ENCODE measurements at regions not wholly inside any gene's neighbourhood (a gene's known extent, or its start where the extent isn't known, plus 50 kb on each side); places are given as distances from the start of the nearest gene placed in this dataset.

DNA sequence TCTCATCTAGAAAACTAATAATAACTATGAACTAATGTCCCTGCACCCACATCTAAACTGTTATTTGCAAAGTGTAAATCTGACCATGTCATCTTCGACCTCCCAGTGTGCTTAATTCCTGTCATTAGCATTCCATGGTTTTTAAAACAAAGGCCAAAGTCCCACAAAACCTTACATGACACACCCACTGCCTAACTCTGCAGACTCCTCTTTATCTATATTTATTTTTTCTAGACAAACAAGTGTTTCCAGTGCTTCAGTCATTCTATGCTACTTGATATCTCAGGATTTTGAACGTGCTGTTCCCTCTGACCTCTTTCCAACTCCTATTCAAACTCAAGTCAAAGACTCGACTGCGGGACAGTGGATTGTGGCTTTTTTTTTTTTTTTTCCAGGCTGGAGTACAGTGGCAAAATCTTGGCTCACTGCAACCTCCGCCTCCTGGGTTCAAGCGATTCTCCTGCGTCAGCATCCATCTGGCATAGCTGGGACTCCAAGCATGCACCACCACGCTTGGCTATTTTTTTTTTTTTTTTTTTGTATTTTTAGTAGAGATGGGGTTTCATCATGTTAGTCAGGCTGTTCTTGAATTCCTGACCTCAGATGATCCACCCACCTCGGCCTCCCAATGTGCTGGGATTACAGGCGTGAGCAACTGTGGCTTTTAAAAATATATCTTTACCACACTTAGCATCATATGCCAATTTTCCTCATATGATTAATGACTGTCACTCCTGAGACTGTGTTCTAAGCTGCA, 1511.0 kb downstream of the ARAP2 start:
- no CpG with 5 or more reads among the region's 10 CpGs for WGBS (ENCODE audit: extremely low coverage, insufficient read length, low lambda C conversion rate)
- Histone ChIP-seq H3T11ph (ENCODE audit: low read length) (no peak overlapping the region), H3K79me1 (ENCODE audit: insufficient read depth, low read depth, low read length, poor library complexity, severe bottlenecking) (no peaks in the 10 kb centered on the region), H3K4me1 (ENCODE audit: insufficient read depth, low read length) (no peaks in the 10 kb centered on the region), H2BK15ac (ENCODE audit: low read depth, low read length) (no peak overlapping the region), H2BK120ac (ENCODE audit: low read depth, low read length, poor library complexity, severe bottlenecking) (no peak overlapping the region), H4K8ac (replicated peaks; ENCODE audit: insufficient read length, low read depth, low read length) (no peak overlapping the region), H3K79me2 (ENCODE audit: insufficient read depth, low read length) (no peaks in the 10 kb centered on the region), H2AK5ac (ENCODE audit: insufficient read length, low read length) (no peak overlapping the region), H4K91ac (ENCODE audit: insufficient read length, low read depth, low read length) (no peak overlapping the region), H3K23ac (ENCODE audit: insufficient read length, low read depth, low read length) (no peak overlapping the region), H3K9me3 (ENCODE audit: control insufficient read depth, low read depth, low read length) (no peaks in the 10 kb centered on the region), H2BK5ac (ENCODE audit: insufficient read length, low read length) (no peak overlapping the region), H3K27ac (ENCODE audit: insufficient read length, low read depth, low read length) (no peak overlapping the region), H4K5ac (ENCODE audit: insufficient read length, low read depth, low read length) (no peak overlapping the region), H3K56ac (ENCODE audit: insufficient read length, low read depth, low read length) (no peak overlapping the region), H3K4ac (ENCODE audit: low read depth, low read length) (no peak overlapping the region), H3K14ac (ENCODE audit: insufficient read depth, low read length) (no peak overlapping the region), H3K27me3 (ENCODE audit: insufficient read depth, low read length) (no peaks in the 10 kb centered on the region), H4K20me1 (ENCODE audit: control insufficient read depth, insufficient read depth, insufficient read length) (no peaks in the 10 kb centered on the region), H2BK12ac (ENCODE audit: insufficient read length, low read depth, low read length) (no peak overlapping the region), H2BK20ac (ENCODE audit: low read depth, low read length, poor library complexity, severe bottlenecking) (no peak overlapping the region), H3K18ac (ENCODE audit: insufficient read length, low read depth, low read length) (no peak overlapping the region), H3K23me2 (ENCODE audit: insufficient read length, low read depth, low read length, poor library complexity, severe bottlenecking) (no peaks in the 10 kb centered on the region), H3K9ac (ENCODE audit: extremely low read depth, insufficient read length, low read length) (no peak overlapping the region), H3K4me2 (ENCODE audit: insufficient read depth, insufficient read length, low read length) (no peak overlapping the region), H2AFZ (ENCODE audit: low read length) (no peak overlapping the region)
- H3K9me3 Mint-ChIP-seq = no peaks in the 10 kb centered on the region
- H3K27me3 Mint-ChIP-seq (ENCODE audit: low read depth) = no peaks in the 10 kb centered on the region
- H3K36me3 Mint-ChIP-seq (ENCODE audit: insufficient read depth in 1 of 3, low read depth in 3 of 3) = peaks cover 0 to 2% (median 0%) of the 10 kb centered on the region in 3 experiments; a peak in 1 of 7 replicates
- peaks cover 5 to 6% of the 10 kb centered on the region in 2 experiments for H3K4me1 Mint-ChIP-seq
- peak overlapping the region in 1 of 3 experiments; percentile 1; a peak in 1 of 7 replicates for H3K27ac Mint-ChIP-seq
- H3K4me3 Mint-ChIP-seq = no peak overlapping the region
- TF ChIP-seq, protein P1, sequence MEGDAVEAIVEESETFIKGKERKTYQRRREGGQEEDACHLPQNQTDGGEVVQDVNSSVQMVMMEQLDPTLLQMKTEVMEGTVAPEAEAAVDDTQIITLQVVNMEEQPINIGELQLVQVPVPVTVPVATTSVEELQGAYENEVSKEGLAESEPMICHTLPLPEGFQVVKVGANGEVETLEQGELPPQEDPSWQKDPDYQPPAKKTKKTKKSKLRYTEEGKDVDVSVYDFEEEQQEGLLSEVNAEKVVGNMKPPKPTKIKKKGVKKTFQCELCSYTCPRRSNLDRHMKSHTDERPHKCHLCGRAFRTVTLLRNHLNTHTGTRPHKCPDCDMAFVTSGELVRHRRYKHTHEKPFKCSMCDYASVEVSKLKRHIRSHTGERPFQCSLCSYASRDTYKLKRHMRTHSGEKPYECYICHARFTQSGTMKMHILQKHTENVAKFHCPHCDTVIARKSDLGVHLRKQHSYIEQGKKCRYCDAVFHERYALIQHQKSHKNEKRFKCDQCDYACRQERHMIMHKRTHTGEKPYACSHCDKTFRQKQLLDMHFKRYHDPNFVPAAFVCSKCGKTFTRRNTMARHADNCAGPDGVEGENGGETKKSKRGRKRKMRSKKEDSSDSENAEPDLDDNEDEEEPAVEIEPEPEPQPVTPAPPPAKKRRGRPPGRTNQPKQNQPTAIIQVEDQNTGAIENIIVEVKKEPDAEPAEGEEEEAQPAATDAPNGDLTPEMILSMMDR (conservative IDR thresholded peaks at IDR 0.05) = no peak
- DNase-seq = no peak

Measured in H9 (cell line).